Kidney (tissue), 13 donors: ENCODE measurements at regions not wholly inside any gene's neighbourhood (a gene's known extent, or its start where the extent isn't known, plus 50 kb on each side); places are given as distances from the start of the nearest gene placed in this dataset.

Experiments
- DNase-seq, 5 donors: peaks; one replicate each; pipeline ENCODE4 v3.0.0-alpha.2; 2013 to 2020
- FAIRE-seq: peaks from 2 replicates; lab custom pipeline; 2012; peaks lifted over from hg19 to GRCh38; lab: Jason Lieb, UNC
- H3K27ac ChIP-seq, 2 donors: one replicate each; pipeline ENCODE4 v1.7.0; 2013; ENCODE audit warnings: low read depth in 2 of 2, low read length in 2 of 2, inconsistent platforms in 1 of 2
- H3K27me3 ChIP-seq: one replicate; pipeline ENCODE4 v1.7.1; 2013; ENCODE audit warnings: low read length, inconsistent platforms; ENCODE audit not compliant: control insufficient read depth, insufficient read depth
- H3K36me3 ChIP-seq, 3 donors: one replicate each; pipeline versions ENCODE4 v1.7.0 to v1.7.1; 2013; ENCODE audit warnings: low read length in 3 of 3, control low read depth in 1 of 3, inconsistent platforms in 1 of 3; ENCODE audit not compliant: insufficient read depth in 3 of 3, control insufficient read depth in 2 of 3
- H3K4me1 ChIP-seq, 3 donors: one replicate each; pipeline versions ENCODE4 v1.7.0 to v1.7.1; 2013; ENCODE audit warnings: low read length in 3 of 3, inconsistent platforms in 1 of 3, low read depth in 1 of 3; ENCODE audit not compliant: control insufficient read depth in 2 of 3, insufficient read depth in 2 of 3
- H3K4me3 ChIP-seq, 3 donors: one replicate each; pipeline versions ENCODE4 v1.7.0 to v1.8.1; 2013; ENCODE audit warnings: low read length in 3 of 3, control low read depth in 1 of 3, inconsistent platforms in 1 of 3
- H3K9ac ChIP-seq, 3 donors: one replicate each; pipeline versions ENCODE4 v1.7.0 to v1.7.1; 2013; ENCODE audit warnings: low read length in 3 of 3, control low read depth in 1 of 3, inconsistent platforms in 1 of 3
- H3K9me3 ChIP-seq, 3 donors: one replicate each; pipeline versions ENCODE4 v1.7.0 to v1.7.1; 2013; ENCODE audit warnings: low read length in 3 of 3, control low read depth in 1 of 3, inconsistent platforms in 1 of 3; ENCODE audit not compliant: control insufficient read depth in 2 of 3, insufficient read depth in 1 of 3
- intact Hi-C: fragments of 100-400 bp; cut with DNase I; formaldehyde crosslinking; loops from one replicate; pipeline ENCODE4 v1.11.1; 2022
- TF ChIP-seq, protein P1 (sequence below): IDR thresholded peaks from 3 replicates; pipeline ENCODE4 v1.5.1; 2012; ENCODE audit warnings: mild to moderate bottlenecking, moderate library complexity, borderline replicate concordance; ENCODE audit not compliant: insufficient read depth; ENCODE audit errors: extremely low read depth
- donor health status: control.
- donor health status: control.
- donor health status: control.
- donor health status: control.
- donor health status: control.
- donor health status: DM: yes; HTN: yes; CAD: no.
- donor health status: Normal renal cell carcinoma (clear cell type).

DNA sequence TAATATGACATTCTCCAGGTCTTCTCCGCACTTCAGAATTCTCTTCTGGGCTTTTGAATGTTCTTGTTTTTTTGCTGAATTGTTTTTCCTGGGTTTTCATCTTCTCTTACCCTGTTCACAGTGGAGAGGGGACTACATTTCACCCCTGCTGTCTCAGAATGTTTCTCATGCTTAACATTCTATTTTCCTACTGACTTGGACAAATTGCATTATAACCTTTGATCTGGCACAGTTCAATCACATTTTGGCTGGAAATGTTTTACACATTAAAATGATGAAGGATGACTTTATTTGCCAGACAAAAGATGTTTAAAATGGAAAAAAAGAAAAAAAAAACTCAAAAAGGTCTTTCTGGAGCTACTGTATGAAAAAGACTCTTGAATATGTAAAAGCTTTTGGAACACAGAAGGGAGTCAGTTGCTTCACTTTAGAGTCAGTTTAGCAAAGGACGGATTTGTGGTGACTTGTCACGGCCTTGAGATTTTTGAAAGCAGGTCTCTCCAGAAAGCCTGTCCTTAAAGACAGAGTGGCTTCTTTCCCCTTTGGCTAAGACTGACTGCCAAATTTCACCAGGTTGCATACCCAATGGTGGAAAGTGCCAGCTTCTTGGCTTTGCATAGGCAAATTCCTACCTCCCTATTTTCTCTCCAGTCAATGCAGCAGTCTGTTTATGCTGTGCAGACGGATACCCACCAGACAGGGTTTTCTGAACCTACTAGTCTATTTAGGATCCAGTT lies 401.0 kb upstream of the TBL1XR1 start:
- no peak overlapping the region for H3K4me3 ChIP-seq
- DNase-seq (peak in 2 of 5 donors; percentile 53 to 61), FAIRE-seq (no peak)
- intact Hi-C loops, result no loop called here
- peak overlapping the region in 1 of 2 donors; percentile 40 for H3K27ac ChIP-seq
- no peaks in the 10 kb centered on the region for H3K27me3 ChIP-seq
- TF ChIP-seq, protein P1, sequence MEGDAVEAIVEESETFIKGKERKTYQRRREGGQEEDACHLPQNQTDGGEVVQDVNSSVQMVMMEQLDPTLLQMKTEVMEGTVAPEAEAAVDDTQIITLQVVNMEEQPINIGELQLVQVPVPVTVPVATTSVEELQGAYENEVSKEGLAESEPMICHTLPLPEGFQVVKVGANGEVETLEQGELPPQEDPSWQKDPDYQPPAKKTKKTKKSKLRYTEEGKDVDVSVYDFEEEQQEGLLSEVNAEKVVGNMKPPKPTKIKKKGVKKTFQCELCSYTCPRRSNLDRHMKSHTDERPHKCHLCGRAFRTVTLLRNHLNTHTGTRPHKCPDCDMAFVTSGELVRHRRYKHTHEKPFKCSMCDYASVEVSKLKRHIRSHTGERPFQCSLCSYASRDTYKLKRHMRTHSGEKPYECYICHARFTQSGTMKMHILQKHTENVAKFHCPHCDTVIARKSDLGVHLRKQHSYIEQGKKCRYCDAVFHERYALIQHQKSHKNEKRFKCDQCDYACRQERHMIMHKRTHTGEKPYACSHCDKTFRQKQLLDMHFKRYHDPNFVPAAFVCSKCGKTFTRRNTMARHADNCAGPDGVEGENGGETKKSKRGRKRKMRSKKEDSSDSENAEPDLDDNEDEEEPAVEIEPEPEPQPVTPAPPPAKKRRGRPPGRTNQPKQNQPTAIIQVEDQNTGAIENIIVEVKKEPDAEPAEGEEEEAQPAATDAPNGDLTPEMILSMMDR, result no peak
- no peak overlapping the region for H3K9ac ChIP-seq
- H3K9me3 ChIP-seq, result no peaks in the 10 kb centered on the region
- H3K36me3 ChIP-seq, result no peaks in the 10 kb centered on the region
- peaks cover 5 to 35% (median 22%) of the 10 kb centered on the region in 3 donors for H3K4me1 ChIP-seq

GRCh38 chr3:177599326-177599725 lies 402.0 kb upstream of the TBL1XR1 start:
- Histone ChIP-seq H3K36me3 (no peaks in the 10 kb centered on the region), H3K9ac (no peak overlapping the region), H3K4me1 (peaks cover 5 to 40% (median 22%) of the 10 kb centered on the region in 3 donors), H3K9me3 (no peaks in the 10 kb centered on the region), H3K27me3 (no peaks in the 10 kb centered on the region), H3K27ac (no peak overlapping the region), H3K4me3 (no peak overlapping the region)
- intact Hi-C loops, result no loop called here
- DNase-seq (no peak), FAIRE-seq (no peak)
- TF ChIP-seq, protein P1, result no peak

DNA sequence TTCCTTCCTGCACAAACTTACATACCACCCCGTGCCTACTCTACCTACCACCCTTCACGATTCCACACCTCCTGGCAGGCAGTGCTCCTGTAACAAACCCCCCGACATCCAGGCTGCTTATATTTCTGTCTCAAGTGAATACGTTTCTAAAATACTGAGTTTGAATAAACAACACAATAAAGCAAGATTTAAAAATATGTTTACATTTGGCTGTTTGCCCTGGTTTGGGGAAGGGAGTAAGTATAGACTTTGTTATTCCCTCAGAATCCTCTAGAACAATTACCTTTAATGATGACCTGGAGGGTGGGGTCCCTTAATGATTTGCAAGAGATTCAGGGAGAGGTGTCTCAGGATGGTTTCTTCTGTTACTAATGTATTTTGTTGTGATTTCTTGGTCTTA lies 402.6 kb upstream of the TBL1XR1 start:
- Histone ChIP-seq H3K27ac (no peak overlapping the region), H3K9me3 (no peaks in the 10 kb centered on the region), H3K4me3 (no peak overlapping the region), H3K27me3 (no peaks in the 10 kb centered on the region), H3K36me3 (no peaks in the 10 kb centered on the region), H3K9ac (no peak overlapping the region), H3K4me1 (peaks cover 5 to 40% (median 22%) of the 10 kb centered on the region in 3 donors)
- DNase-seq (no peak), FAIRE-seq (no peak)
- TF ChIP-seq, protein P1, result no peak
- intact Hi-C loops, result no loop called here
